ENCODE measurements at regions not wholly inside any gene's neighbourhood (a gene's known extent, or its start where the extent isn't known, plus 50 kb on each side); places are given as distances from the start of the nearest gene placed in this dataset.

GRCh38 chr1:94731891-94732290, 88.3 kb upstream of the SLC44A3 start:
- DNase-seq, result no peak

GRCh38 chr1:94730450-94730849, 89.7 kb upstream of the SLC44A3 start:
- DNase-seq, result no peak

GRCh38 chr1:94729267-94729666, 90.9 kb upstream of the SLC44A3 start:
- no peak for DNase-seq

GRCh38 chr1:94727846-94728715, 92.1 kb upstream of the SLC44A3 start:
- DNase-seq, result peak in 1 of 3 experiments; percentile 50

- peak in 1 of 3 experiments; percentile 37 for DNase-seq
These were observed 93.0 kb upstream of the SLC44A3 start for GRCh38 chr1:94726981-94727685.

GRCh38 chr1:94725566-94725965, 94.6 kb upstream of the SLC44A3 start:
- DNase-seq, result no peak

GRCh38 chr1:94723894-94724293, 96.3 kb upstream of the SLC44A3 start:
- DNase-seq, result no peak

- no peak for DNase-seq
These were observed 96.7 kb upstream of the SLC44A3 start for GRCh38 chr1:94723463-94723862.

GRCh38 chr1:94722181-94722580, 98.0 kb upstream of the SLC44A3 start:
- no peak for DNase-seq

- no peak for DNase-seq
These were observed 98.9 kb upstream of the SLC44A3 start for GRCh38 chr1:94721240-94721639.

- no peak for DNase-seq
These were observed 100.0 kb upstream of the SLC44A3 start for GRCh38 chr1:94719926-94720793.

GRCh38 chr1:94716965-94717364, 103.2 kb upstream of the SLC44A3 start:
- DNase-seq, result no peak

GRCh38 chr1:94715321-94715720, 104.8 kb upstream of the SLC44A3 start:
- DNase-seq, result no peak

GRCh38 chr1:94714552-94714951, 105.6 kb upstream of the SLC44A3 start:
- DNase-seq, result no peak

- no peak for DNase-seq
These were observed 106.0 kb upstream of the SLC44A3 start for GRCh38 chr1:94714152-94714551.

GRCh38 chr1:94713472-94714141, 106.5 kb upstream of the SLC44A3 start:
- no peak for DNase-seq

- peak in 1 of 3 experiments; percentile 6 for DNase-seq
These were observed 110.1 kb upstream of the SLC44A3 start for GRCh38 chr1:94709891-94710581.

GRCh38 chr1:94708811-94709210, 111.3 kb upstream of the SLC44A3 start:
- DNase-seq, result no peak

- no peak for DNase-seq
These were observed 111.9 kb upstream of the SLC44A3 start for GRCh38 chr1:94708299-94708685.

GRCh38 chr1:94707321-94708298, 112.5 kb upstream of the SLC44A3 start:
- DNase-seq, result no peak

- DNase-seq, result no peak
These were observed 117.7 kb upstream of the SLC44A3 start for GRCh38 chr1:94702442-94702815.

All from NCI-H1417 (cell line).